ENCODE measurements at regions not wholly inside any gene's neighbourhood (a gene's known extent, or its start where the extent isn't known, plus 50 kb on each side); places are given as distances from the start of the nearest gene placed in this dataset.
A peak's percentile ranks its signal among the peaks of the same experiment; 100 is the strongest.

DNA sequence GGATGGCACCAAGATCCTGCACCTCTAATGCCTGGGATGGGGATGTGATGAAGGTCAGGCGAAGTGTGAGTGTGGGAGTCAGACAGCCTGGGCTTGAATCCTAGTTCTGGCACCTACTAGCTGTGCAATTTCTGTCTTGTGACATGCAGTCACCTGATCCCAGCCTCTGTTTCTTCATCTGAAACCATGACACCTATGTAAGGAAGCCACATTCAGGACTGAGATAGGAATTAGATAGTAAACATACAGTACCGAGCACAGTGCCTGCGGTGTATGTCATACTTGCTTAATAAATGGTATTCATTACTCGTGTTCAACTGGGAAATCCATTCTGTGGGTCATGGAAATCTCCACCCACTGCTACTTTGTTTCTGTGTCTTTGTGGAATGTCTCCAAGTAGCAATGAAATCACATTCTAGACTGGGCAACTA is 140.6 kb upstream of the STC2 start:
- no peak for DNase-seq (ENCODE audit: extremely low read depth, low read depth)

DNA sequence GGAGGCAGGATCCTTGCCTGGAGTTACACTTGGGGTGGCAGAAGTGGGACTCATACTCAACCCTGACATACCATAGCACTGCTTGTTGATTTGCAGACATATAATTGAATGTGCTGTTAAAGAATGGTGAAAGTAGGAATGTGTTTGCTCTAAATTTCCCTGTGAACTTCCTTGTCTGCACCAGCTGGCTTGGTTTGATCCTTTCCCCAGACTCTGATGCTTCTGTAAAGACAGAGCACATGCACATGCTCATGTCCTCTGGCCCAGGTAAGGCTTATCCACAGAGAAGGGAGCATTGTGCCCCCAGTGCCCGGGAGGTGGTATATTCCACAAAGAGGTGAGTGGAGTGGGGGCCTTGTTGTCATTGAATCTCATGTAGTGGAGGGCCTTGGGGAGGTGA is 138.0 kb upstream of the STC2 start:
- DNase-seq (ENCODE audit: extremely low read depth, low read depth), result no peak

DNA sequence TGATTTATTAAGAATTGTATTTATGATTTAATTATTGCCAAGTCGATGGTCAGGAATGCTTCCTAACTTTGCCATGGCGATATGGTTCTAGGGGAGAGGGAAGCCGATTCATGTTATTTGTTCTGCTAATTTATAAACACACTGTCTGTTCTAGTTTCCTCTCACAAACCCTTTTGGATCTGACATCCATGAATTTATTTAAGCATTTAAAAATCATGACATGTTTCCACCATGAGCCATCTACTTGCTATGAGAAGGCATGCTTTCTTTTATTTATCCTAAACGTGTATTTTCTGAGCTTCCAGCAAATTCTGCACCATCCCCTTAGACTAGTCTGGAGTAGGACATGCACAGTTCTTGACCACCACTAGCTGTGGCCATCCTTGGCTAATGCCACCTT is 136.6 kb upstream of the STC2 start:
- DNase-seq (ENCODE audit: extremely low read depth, low read depth), result no peak

DNA sequence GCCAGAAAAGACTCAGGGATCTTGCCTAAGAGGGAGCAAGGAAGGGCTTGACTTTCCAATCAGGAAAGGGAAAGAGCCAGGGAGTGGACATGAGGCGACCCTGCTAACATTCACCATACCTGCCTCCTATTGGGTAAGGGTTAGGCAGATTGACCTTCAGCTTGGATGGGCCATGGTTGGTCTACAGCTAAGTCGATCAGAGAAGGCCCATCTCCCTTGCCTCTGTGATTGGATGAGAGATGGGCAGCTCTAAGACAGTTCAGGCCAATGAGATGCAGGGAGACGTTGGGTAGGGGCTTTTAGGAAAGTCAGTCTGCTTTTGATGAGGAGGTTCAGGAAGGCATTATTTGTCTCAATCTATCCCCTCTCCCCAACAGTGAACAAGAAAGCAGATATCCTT is 135.0 kb upstream of the STC2 start:
- DNase-seq (ENCODE audit: extremely low read depth, low read depth), result no peak

DNA sequence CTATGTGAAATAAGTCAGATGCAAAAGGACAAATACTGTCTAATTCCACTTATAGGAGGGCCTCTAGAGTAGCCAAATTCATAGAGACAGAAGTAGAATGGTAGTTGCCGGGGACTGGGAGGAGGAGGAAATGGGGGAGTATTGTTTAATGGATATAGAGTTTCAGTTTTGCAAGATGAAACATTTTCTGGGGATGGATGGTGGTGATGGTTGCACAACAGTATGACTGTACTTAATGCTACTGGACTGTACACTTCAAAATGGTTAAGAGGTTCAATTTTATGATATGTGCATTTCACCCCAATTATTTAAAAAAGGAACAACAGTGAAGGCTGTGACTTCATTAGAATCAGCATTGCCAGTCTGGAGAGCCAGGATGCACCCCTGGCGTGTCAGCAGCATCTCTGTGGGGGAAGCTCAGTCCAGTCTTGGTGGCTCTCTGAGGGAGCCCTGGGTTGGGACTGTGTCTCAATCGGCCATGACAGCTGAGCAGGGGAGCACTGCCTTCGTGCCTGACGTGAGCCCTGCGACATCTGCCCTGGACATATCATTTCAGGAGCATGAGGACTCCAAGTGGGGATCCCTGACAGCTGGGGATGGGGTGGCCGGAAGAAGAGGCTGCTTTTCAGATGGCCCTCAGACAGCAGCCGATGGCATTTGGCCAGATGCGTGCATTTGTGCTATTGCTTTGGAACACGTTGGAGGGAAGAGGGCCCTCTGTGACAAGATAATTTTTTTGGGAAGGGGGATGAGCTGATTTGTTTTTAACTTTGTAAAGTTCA is 130.8 kb upstream of the STC2 start:
- no peak for DNase-seq (ENCODE audit: extremely low read depth, low read depth)

DNA sequence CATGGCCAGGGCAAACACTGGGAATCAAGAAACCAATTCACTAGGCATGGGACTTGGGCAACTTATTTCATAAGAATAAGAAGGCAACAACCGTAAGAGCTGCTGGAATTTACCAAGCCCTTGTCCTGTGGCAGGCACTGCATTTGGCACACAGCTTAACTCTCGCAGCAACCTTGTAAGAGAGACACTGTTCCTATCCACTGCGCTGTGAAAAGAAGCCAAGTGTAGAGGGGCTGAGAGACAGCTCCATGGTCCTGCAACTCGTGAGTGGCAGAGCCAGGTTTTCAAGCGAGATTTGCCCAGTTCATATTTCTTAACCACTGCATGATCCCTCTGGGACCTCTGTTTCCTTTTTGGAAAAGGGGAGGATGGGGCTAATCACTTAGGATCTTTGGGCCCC is 129.3 kb upstream of the STC2 start:
- no peak for DNase-seq (ENCODE audit: extremely low read depth, low read depth)

DNA sequence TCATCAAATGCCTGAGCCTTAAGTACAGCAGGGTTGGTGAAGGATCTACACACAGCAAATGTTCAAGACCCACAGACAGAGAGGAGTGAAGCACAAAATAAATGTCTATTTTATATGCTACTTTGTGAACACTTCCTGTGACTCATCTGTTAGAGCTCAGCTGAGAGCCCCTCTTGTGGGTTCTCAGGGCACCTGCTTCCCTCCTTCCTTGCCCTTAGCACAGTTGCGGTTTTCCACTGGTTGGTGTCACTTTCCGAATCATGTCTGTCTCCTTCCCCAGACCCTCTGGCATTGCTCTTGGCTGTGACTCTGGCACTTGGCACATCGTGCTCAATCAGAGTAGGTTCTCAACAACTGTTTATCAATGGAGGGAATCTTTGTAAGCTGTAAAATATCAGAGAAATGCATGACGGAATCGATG is 128.5 kb upstream of the STC2 start:
- peak; percentile 67 for DNase-seq (ENCODE audit: extremely low read depth, low read depth)

DNA sequence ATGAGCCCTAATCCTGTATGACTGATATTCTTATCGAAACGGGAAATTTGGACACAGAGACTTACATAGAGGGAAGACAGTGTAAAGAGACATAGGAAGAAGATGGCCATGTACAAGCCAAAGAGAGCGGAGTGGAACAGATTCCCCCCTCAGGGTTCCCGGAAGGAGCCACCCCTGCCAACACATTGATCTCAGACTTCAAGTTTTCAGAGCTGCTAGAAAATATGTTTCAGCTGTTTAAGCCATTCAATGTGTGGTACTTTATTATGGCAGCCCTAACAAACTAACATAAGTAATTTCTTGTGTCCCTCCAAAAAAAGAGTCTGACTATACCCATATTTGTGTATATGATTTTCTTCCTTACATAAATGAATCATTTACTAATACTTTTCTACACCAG is 128.0 kb upstream of the STC2 start:
- no peak for DNase-seq (ENCODE audit: extremely low read depth, low read depth)

DNA sequence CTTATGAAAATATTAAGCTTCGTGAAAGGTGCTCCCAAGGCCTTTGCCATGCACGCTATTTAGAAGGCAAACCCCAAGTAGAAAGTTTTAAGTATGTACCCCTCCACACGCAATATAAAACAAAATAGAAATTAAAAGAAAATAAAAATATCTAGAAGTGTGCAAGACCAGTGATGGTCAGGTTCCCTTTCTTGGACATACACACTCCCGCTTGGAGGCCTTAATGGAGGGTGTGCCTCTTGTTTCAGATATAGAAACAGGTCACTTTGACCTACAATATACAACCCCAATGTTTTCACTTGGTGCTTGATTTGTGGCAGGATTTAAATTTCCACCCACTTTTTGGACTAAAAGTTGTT is 127.4 kb upstream of the STC2 start:
- no peak for DNase-seq (ENCODE audit: extremely low read depth, low read depth)

DNA sequence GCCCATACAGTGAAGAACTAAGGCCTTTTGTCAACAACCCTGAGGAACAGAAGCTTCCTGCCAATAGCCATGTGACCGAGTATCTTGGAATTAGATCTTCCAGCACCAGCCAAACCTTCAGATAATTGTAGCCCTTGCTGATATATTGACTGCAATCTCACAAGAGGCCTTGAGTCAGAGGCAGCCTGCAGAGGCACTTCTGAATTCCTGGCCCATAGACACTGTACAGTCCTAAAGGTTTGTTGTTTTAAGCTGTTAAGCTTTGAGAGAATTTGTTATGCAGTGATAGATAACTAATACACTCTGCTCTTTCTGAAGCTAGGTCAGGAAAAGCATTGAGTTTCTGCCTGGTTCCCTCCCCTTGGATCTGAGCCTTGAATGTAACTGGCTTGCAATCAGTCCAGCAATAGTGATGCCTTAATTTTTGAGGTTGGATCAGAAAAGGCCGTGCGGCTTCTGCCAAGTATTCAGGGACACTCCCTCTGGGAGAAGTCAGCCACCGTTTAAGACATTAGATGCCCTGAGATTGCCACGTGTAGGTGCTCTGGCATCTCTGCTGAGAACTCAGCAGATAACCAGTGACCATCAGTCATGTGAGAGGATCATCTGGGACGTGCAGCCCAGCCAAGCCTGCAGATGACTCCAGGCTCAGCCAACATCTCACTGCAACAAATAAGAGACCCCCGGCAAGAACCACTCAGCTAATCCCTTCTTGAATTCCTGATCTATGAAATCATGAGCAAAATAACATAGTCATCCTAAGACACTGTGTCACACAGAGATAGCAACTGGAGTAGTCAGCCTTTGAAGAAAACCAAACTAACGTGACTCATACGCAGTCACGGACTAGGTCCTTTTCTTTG is 126.8 kb upstream of the STC2 start:
- peak; percentile 96 for DNase-seq (ENCODE audit: extremely low read depth, low read depth)

DNA sequence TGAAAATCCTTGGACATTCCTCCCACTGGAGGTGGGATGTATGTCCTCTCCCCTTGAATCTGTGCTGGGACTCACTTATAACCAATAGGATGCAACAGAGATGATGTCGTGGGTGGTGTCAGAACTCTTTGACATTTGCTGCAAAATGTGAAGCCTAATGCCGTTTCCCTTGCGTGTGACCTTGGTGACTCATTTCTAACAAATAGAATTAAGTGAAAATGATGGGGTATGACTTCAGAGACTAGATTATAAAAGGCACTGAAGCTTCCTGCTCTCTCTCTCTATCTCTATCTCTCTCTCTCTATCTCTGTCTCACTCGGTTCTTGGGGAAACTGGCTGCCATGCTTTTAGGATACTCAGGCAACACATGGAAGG is 126.1 kb upstream of the STC2 start:
- DNase-seq (ENCODE audit: extremely low read depth, low read depth), result peak; percentile 92

DNA sequence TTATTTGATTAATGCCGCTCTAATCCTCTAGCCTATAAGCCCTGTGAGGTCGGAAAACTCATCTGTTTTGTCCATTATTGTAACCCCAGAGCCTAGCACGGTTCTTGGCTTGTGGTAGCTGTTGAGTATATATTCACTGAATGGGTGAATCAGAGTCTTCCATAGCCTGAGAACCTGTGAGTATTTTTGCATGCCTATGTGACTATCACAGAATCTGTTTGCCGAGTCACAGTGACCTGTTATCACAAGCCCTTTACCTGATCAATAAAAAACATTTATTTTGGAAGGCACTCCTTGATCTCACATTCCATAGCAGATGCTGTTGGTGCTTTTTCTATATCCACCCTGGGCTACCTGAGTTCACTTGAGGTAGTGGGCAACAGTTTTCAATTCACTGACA is 125.0 kb upstream of the STC2 start:
- DNase-seq (ENCODE audit: extremely low read depth, low read depth), result peak; percentile 73

DNA sequence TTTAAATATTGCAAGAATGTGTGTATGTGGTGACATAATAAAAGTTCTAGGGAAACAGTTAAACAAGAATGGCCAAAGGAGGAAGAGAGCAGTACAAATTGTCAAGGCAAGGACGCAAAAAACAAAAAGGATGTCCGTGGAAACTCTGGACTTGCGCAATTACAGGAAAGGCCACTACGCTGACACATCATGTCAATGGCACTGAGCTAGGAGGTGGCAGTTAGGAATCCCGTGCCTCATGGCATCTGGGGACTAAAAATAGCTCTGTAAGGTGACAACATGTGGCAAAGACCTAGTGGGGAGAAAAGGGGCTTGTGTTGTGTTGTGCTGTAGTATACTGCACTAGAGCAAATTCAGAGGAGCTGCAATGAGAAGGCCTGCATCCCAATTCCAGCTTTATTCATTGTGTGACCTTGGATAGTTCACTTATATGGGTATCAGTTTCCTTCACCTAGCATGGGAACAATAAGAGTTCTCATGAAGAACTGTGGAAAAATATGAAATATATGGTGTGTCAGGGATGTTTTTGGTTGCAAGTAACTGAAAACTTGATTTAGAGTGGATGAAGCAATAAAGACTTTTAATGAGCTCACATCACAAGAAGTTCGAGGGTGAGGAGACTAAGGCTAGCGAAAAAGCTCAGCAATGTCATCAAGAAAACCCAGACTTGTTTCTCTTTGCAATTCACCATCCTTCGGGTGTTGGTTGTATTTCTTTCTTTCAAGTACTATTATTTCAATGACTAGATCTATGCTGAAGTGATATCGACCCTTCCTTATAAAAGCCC is 124.1 kb upstream of the STC2 start:
- peak; percentile 96 for DNase-seq (ENCODE audit: extremely low read depth, low read depth)

DNA sequence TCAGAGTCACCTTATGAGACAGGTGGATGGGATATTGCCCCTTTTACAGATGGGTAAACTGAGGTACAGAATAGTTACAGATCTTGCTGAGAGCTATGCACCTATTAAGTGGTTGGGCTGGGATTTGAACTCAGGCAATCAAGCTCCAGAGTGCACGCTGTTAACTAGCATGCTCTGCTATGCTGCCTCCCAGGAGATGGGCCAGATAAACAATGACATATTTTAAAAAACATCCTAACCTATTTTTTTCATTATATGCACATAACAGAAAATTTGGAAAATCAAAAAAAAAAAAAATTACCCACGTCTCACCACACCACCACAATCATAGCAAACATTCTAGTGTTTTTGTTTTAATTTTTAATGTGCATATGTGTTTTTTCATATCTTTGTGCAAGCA is 123.4 kb upstream of the STC2 start:
- DNase-seq (ENCODE audit: extremely low read depth, low read depth), result no peak

DNA sequence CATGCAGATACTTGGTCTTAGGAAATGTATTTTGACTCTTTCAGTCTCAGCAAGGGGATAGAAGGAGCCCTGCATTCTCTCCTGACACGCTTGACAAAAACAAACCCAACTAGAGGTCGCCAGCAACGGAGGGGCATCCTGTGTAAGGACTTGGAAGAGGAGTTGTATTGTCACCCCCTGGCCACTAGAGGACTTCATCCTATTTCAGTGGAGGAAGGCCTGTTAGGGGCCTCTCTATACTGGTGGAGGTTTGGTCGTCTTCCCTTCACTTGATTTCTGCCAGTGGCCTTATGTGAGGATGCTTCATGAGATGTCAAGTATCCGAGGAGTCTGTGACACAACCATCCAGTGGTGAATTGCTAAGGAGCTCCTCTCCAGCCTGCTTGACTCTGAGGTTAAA is 122.8 kb upstream of the STC2 start:
- peak; percentile 54 for DNase-seq (ENCODE audit: extremely low read depth, low read depth)

DNA sequence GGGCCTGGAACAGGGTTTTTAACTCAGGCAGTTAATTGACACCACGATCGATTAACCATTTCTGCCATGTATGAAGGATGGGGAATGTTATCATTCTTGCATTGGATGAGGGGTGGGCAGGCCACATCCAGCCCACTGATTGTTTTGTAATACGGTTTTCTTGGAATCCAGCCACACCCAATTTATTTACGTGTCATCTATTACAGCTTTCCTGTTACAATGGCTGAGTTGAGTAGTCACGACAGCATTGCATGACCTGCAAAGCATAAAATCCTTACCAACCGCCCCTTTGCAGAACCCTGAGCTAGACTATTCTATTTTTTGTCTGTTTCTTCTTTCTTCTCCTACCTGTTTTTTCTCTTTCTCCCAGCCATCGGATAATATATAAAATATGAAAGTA is 122.0 kb upstream of the STC2 start:
- peak; percentile 73 for DNase-seq (ENCODE audit: extremely low read depth, low read depth)

DNA sequence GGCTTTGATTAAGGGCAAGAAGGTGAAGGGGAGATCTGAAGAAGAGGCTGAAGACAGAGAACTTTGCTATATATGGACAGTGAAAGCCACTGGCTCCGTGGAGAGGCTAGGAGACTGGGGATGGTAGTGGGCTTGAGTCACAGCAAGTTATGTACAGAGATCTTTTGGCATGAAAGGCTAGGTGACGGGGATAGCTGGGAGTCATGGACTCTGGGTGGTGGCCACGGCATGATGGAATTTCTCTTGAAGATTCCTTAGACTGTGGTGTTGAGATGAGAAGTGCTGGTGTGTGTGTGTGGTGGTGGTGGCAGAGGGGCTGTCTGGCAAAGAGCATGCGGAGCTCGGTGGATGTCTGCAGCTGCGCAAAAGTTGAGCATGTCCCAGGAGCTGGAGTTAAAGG is 120.6 kb upstream of the STC2 start:
- no peak for DNase-seq (ENCODE audit: extremely low read depth, low read depth)

DNA sequence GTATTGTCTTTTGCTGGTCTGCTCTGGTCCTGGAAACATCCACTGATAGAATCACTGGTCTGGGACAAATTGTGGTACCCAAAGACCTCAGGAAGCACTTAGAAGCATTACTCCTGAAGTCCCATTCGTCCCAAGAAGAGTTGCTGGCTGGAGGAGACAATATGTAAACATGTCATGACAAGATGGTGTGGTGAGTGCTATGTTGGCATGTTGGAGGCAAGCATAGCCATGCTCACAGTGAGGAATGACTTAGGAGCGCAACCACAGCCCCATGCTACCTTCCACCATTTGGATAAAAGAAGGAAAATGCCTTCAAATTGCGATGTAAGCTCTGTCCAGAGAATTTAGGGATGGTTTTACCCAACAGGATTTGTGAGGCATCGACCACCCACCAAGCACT is 115.8 kb upstream of the STC2 start:
- DNase-seq (ENCODE audit: extremely low read depth, low read depth), result no peak

DNA sequence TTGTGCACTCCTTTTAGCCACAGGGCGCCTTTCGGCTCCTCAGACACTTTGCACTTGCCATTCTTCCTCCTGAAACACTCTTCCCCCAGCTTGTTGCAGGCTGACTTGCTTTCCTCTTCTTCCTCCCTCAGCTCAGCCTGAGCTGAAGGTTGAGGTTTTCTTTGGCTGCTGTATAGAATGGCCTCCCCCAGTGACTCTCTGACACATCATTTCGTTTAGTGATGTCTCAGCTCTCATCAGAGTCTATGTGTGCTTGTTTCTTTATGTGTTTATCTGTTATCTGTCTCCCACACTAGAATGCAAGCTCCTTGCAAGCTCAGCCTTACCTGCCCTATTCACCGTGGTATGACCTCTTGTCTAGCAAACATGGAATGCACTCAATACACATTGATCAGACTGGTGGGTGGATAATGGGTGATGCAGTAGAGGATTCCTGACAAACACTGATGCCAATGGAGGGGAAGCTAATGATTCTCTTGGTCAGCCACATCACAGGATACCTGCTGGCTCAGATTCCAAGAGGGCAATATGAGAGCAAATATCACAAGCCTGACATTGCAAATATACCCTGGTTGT is 112.9 kb upstream of the STC2 start:
- no peak for DNase-seq (ENCODE audit: extremely low read depth, low read depth)

DNA sequence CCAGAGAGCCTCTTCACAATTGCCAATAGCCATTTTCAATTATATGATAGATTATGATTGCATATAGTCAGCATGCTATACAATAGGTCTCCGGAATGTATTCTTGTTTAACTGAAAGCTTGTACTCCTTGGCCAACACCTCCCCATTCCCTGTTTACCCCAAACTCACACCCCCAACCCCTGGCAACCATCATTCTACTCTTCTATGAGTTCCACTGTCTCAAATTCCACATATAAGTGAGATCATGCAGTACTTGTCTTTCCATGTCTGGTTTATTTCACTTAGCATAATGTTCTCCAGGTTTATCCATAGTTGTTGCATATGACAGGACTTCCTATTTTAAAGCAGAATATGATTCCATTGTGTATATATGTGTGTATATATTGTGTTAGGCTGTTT is 110.7 kb upstream of the STC2 start:
- no peak for DNase-seq (ENCODE audit: extremely low read depth, low read depth)

DNA sequence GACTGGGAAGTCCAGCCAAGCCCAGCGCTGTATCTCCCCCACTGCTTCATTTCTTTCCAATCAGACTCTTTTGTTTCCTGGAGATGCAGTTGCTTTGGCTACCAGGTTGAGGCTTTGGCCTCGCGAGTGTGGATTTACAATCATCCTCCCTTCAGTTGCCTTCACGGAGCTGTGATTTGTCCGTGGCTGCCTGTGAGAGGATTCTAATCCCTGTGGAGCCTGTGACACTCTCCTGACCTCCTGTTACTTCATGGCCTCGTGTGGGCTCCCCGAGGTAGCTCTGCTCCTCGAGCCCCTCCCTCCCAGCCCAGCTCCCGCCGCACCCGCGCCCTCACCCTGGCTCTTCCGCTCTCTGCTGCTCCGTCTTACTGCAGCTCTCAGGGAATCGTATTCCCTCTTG is 107.2 kb upstream of the STC2 start:
- DNase-seq (ENCODE audit: extremely low read depth, low read depth), result no peak
